Muscle of back (tissue), 3 donors: ENCODE measurements at regions not wholly inside any gene's neighbourhood (a gene's known extent, or its start where the extent isn't known, plus 50 kb on each side); places are given as distances from the start of the nearest gene placed in this dataset.
A peak's percentile ranks its signal among the peaks of the same experiment; 100 is the strongest.
"Not testable (repeated sequence)": the region's sequence is repeated elsewhere in the genome, so short reads cannot be mapped to it uniquely, and the experiment has no call there.

Experiments used
- DNase-seq, 3 donors: peaks; one replicate each; pipeline versions ENCODE4 v3.0.0 to v3.0.0-alpha.2; 2013

GRCh38 chr13:63551731-63552130 is 2136.1 kb upstream of the PCDH20 start:
- no peak for DNase-seq

- no peak for DNase-seq
These were observed 2130.9 kb upstream of the PCDH20 start for GRCh38 chr13:63546524-63546923.

- DNase-seq: no peak
These were observed 2127.1 kb upstream of the PCDH20 start for GRCh38 chr13:63542770-63543169.

GRCh38 chr13:63541336-63541735 is 2125.7 kb upstream of the PCDH20 start:
- no peak for DNase-seq

- DNase-seq: no peak
These were observed 2124.4 kb upstream of the PCDH20 start for GRCh38 chr13:63540061-63540460.

- DNase-seq: peak; percentile 79 to 92 (median 81)
These were observed 2101.7 kb upstream of the PCDH20 start for GRCh38 chr13:63517371-63517770.

GRCh38 chr13:63516124-63516523 is 2100.5 kb upstream of the PCDH20 start:
- no peak for DNase-seq

- no peak for DNase-seq
These were observed 2099.2 kb upstream of the PCDH20 start for GRCh38 chr13:63514886-63515285.

GRCh38 chr13:63512095-63512494 is 2096.4 kb upstream of the PCDH20 start:
- no peak for DNase-seq

GRCh38 chr13:63501702-63502101 is 2086.1 kb upstream of the PCDH20 start:
- DNase-seq: no peak

GRCh38 chr13:63497601-63498000 is 2082.0 kb upstream of the PCDH20 start:
- no peak for DNase-seq

GRCh38 chr13:63492604-63493003 is 2077.0 kb upstream of the PCDH20 start:
- DNase-seq: no peak

- no peak for DNase-seq
These were observed 2074.5 kb upstream of the PCDH20 start for GRCh38 chr13:63490149-63490548.

- peak in 1 of 3 donors; percentile 61 for DNase-seq
These were observed 2065.7 kb upstream of the PCDH20 start for GRCh38 chr13:63481334-63481733.

- no peak for DNase-seq
These were observed 2057.1 kb upstream of the PCDH20 start for GRCh38 chr13:63472711-63473110.

GRCh38 chr13:63463782-63464610 is 2048.3 kb upstream of the PCDH20 start:
- DNase-seq: no peak

- DNase-seq: no peak
These were observed 2044.9 kb upstream of the PCDH20 start for GRCh38 chr13:63460462-63461090.

- DNase-seq: no peak
These were observed 2041.5 kb upstream of the PCDH20 start for GRCh38 chr13:63457186-63457585.

- no peak for DNase-seq
These were observed 2040.3 kb upstream of the PCDH20 start for GRCh38 chr13:63455938-63456337.

GRCh38 chr13:63449550-63449949 is 2033.9 kb upstream of the PCDH20 start:
- DNase-seq: no peak

GRCh38 chr13:63448692-63449091 is 2033.0 kb upstream of the PCDH20 start:
- no peak for DNase-seq

- no peak for DNase-seq
These were observed 2030.7 kb upstream of the PCDH20 start for GRCh38 chr13:63446329-63446728.

GRCh38 chr13:63444225-63444624 is 2028.6 kb upstream of the PCDH20 start:
- not testable (repeated sequence) for DNase-seq
